Endothelial cell of umbilical vein (primary cell): ENCODE measurements at regions not wholly inside any gene's neighbourhood (a gene's known extent, or its start where the extent isn't known, plus 50 kb on each side); places are given as distances from the start of the nearest gene placed in this dataset.

Source experiments
- BruUV-seq: library from RNA; stranded (reverse); fragments of 400-500 nt; replicated peaks from 2 replicates; lab custom pipeline; 2021; lab: Mats Ljungman, UMichigan
- CTCF ChIA-PET: fragments of 300-600, 350-600 bp; sonication (Branson Sonifier 250); formaldehyde crosslinking; loops from one replicate; lab custom pipeline; 2021; ENCODE audit warnings: antibody characterized with exemption, inconsistent platforms; lab: Charles Lee
- POLR2A ChIA-PET: fragments of 300-600, 350-600 bp; sonication (Branson Sonifier 250); formaldehyde crosslinking; loops from one replicate; lab custom pipeline; 2021; ENCODE audit warnings: antibody characterized with exemption, inconsistent platforms; lab: Charles Lee
- DNase-seq: peaks from one replicate; pipeline ENCODE4 v3.0.0-alpha.2; 2011; ENCODE audit warnings: low read depth, low spot score
- FAIRE-seq: peaks from 2 replicates; lab custom pipeline; 2011; peaks lifted over from hg19 to GRCh38; lab: Jason Lieb, UNC
- H2AFZ ChIP-seq: 2 replicates; pipeline ENCODE4 v1.6.0; 2012; ENCODE audit warnings: low read depth, low read length, control low read depth, inconsistent platforms
- H3K27ac ChIP-seq: 2 replicates; pipeline ENCODE4 v1.5.1; 2011; ENCODE audit warnings: low read depth, mild to moderate bottlenecking, control low read depth, low read length, moderate library complexity; ENCODE audit not compliant: insufficient read depth
- H3K27me3 ChIP-seq, 2 experiments: 2 replicates each; pipeline versions ENCODE4 v1.6.0 to v1.6.1; 2011; ENCODE audit warnings: low read length in 2 of 2, mixed read lengths in 1 of 2; ENCODE audit not compliant: control insufficient read depth in 2 of 2, insufficient read depth in 2 of 2
- H3K36me3 ChIP-seq, 2 experiments: 2 replicates in 1 of 2; 3 replicates in 1 of 2; pipeline ENCODE4 v1.5.1; 2011; ENCODE audit warnings: low read length in 2 of 2, mild to moderate bottlenecking in 1 of 2, moderate library complexity in 1 of 2; ENCODE audit not compliant: control insufficient read depth in 2 of 2, insufficient read depth in 2 of 2; ENCODE audit errors: extremely low read depth in 1 of 2
- H3K4me1 ChIP-seq: 3 replicates; pipeline ENCODE4 v1.5.1; 2011; ENCODE audit warnings: mild to moderate bottlenecking, low read length; ENCODE audit not compliant: control insufficient read depth, insufficient read depth; ENCODE audit errors: extremely low read depth
- H3K4me2 ChIP-seq: 2 replicates; pipeline ENCODE4 v1.6.1; 2011; ENCODE audit warnings: low read length, control low read depth, mixed read lengths; ENCODE audit not compliant: insufficient read depth
- H3K4me3 ChIP-seq, 3 experiments: fragments of 200-600 bp in 1 of 3; sonication (generic), shearing (Covaris generic) in 1 of 3; replicated peaks in 1 of 3; 2 replicates each; pipeline ENCODE4 v1.5.1; 2011 to 2016; ENCODE audit warnings: control low read depth in 3 of 3, low read length in 3 of 3, mild to moderate bottlenecking in 2 of 3, inconsistent platforms in 1 of 3, low read depth in 1 of 3, moderate library complexity in 1 of 3; ENCODE audit not compliant: insufficient read depth in 1 of 3
- H3K79me2 ChIP-seq: 2 replicates; pipeline ENCODE4 v1.6.0; 2012; ENCODE audit warnings: low read length, inconsistent platforms; ENCODE audit not compliant: control insufficient read depth, insufficient read depth
- H3K9ac ChIP-seq: replicated peaks from 2 replicates; pipeline ENCODE3; 2011; ENCODE audit warnings: low read length, control low read depth; ENCODE audit not compliant: insufficient read depth; ENCODE audit errors: extremely low read depth
- H3K9me1 ChIP-seq: replicated peaks from 3 replicates; pipeline ENCODE4 v1.6.0; 2011; ENCODE audit warnings: mild to moderate bottlenecking, low read length; ENCODE audit not compliant: control insufficient read depth, insufficient read depth; ENCODE audit errors: extremely low read depth
- H3K9me3 ChIP-seq: replicated peaks from 2 replicates; pipeline ENCODE4 v1.5.1; 2012; ENCODE audit warnings: low read length, inconsistent platforms; ENCODE audit not compliant: control insufficient read depth, insufficient read depth
- H4K20me1 ChIP-seq: replicated peaks from 2 replicates; pipeline ENCODE3; 2011; ENCODE audit warnings: mild to moderate bottlenecking, low read length; ENCODE audit not compliant: control insufficient read depth, insufficient read depth; ENCODE audit errors: extremely low read depth
- EZH2 ChIP-seq: IDR thresholded peaks from 2 replicates; pipeline ENCODE4 v1.6.1; 2012; ENCODE audit warnings: borderline replicate concordance, low read depth, mild to moderate bottlenecking, moderate library complexity, low read length, inconsistent platforms; ENCODE audit not compliant: severe bottlenecking
- FOS ChIP-seq: IDR thresholded peaks from 2 replicates; pipeline ENCODE4 v1.6.1; 2011; ENCODE audit warnings: mild to moderate bottlenecking, low read length, moderate library complexity, borderline replicate concordance; ENCODE audit not compliant: insufficient read depth
- GATA2 ChIP-seq: IDR thresholded peaks from 2 replicates; pipeline ENCODE4 v1.7.0; 2011; ENCODE audit warnings: low read depth, mild to moderate bottlenecking, moderate library complexity, mixed read lengths, low read length; ENCODE audit not compliant: insufficient read length, insufficient read depth
- JUN ChIP-seq: IDR thresholded peaks from 2 replicates; pipeline ENCODE4 v1.6.1; 2011; ENCODE audit warnings: borderline replicate concordance, low read depth; ENCODE audit not compliant: insufficient read length, insufficient read depth
- MYC ChIP-seq: IDR thresholded peaks from one replicate; pipeline ENCODE4 v1.6.1; 2011; ENCODE audit warnings: mild to moderate bottlenecking, low read depth, low read length
- POLR2A ChIP-seq: IDR thresholded peaks from 2 replicates; pipeline ENCODE4 v1.6.1; 2012; ENCODE audit warnings: low read depth, mild to moderate bottlenecking, control low read depth, low read length
- POLR2AphosphoS5 ChIP-seq: IDR thresholded peaks from 2 replicates; pipeline ENCODE4 v1.6.1; 2012; ENCODE audit warnings: low read depth, mild to moderate bottlenecking, control low read depth, low read length, moderate library complexity; ENCODE audit not compliant: insufficient read depth
- dilution Hi-C: fragments of 300-500 bp; cut with MboI; formaldehyde crosslinking; loops from one replicate; pipeline ENCODE4 v1.15.0; 2019; ENCODE audit warnings: low sequenced_read_pairs; ENCODE audit not compliant: extremely low pct_ligation_motif_present
- intact Hi-C: fragments of 100-400 bp; cut with micrococcal nuclease; formaldehyde crosslinking; loops from one replicate; pipeline ENCODE4 v1.10.0; 2022
- TF ChIP-seq, protein P1 (sequence below): IDR thresholded peaks from 2 replicates; pipeline ENCODE4 v1.6.1; 2011; ENCODE audit not compliant: insufficient read depth, insufficient read length
- TF ChIP-seq, protein P2 (sequence below), 2 donors: IDR thresholded peaks; 1 replicate in 1 of 2; 2 replicates in 1 of 2; pipeline ENCODE4 v1.5.1; 2011; ENCODE audit warnings: low read length in 2 of 2, mild to moderate bottlenecking in 2 of 2, moderate library complexity in 2 of 2, control low read depth in 1 of 2, inconsistent platforms in 1 of 2, low read depth in 1 of 2; ENCODE audit not compliant: insufficient read depth in 1 of 2; ENCODE audit errors: extremely low read depth in 1 of 2

DNA sequence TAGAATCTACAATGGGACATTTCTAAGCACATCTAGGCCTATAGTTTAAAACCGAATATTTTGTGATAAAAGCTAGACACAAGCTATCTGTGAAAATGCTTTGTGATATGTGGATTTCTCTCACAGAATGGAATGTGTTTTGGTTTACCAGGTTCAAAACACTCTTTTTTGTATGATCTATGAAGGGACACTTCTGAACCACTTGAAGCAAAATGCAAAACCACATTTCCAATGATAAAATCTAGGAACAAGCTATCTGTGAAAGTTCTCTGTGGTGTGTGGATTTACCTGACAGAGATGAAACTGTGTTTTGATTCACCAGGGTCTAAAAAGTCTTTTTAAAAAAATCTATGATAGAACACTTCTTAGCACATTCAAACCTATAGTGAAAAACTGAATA is 2192.4 kb downstream of the TP53TG3F start:
- no peak overlapping the region for H3K4me2 ChIP-seq
- ChIA-PET CTCF (no interaction called here), POLR2A (no interaction called here)
- no peak overlapping the region for H3K27ac ChIP-seq
- H2AFZ ChIP-seq = no peak overlapping the region
- H3K9me1 ChIP-seq = no peaks in the 10 kb centered on the region
- H3K9ac ChIP-seq = no peak overlapping the region
- H4K20me1 ChIP-seq = no peaks in the 10 kb centered on the region
- H3K9me3 ChIP-seq = no peaks in the 10 kb centered on the region
- H3K79me2 ChIP-seq = no peaks in the 10 kb centered on the region
- no peaks in the 10 kb centered on the region for H3K36me3 ChIP-seq
- H3K4me1 ChIP-seq = no peaks in the 10 kb centered on the region
- H3K4me3 ChIP-seq = no peak overlapping the region
- intact Hi-C loops (no loop called here), dilution Hi-C loops (no loop called here)
- DNase-seq (no peak), FAIRE-seq (no peak)
- TF ChIP-seq POLR2AphosphoS5 (no peak), MYC (no peak), JUN (no peak), GATA2 (no peak), EZH2 (no peak), POLR2A (no peak), FOS (no peak)
- TF ChIP-seq, protein P1, sequence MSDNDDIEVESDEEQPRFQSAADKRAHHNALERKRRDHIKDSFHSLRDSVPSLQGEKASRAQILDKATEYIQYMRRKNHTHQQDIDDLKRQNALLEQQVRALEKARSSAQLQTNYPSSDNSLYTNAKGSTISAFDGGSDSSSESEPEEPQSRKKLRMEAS = no peak
- TF ChIP-seq, protein P2, sequence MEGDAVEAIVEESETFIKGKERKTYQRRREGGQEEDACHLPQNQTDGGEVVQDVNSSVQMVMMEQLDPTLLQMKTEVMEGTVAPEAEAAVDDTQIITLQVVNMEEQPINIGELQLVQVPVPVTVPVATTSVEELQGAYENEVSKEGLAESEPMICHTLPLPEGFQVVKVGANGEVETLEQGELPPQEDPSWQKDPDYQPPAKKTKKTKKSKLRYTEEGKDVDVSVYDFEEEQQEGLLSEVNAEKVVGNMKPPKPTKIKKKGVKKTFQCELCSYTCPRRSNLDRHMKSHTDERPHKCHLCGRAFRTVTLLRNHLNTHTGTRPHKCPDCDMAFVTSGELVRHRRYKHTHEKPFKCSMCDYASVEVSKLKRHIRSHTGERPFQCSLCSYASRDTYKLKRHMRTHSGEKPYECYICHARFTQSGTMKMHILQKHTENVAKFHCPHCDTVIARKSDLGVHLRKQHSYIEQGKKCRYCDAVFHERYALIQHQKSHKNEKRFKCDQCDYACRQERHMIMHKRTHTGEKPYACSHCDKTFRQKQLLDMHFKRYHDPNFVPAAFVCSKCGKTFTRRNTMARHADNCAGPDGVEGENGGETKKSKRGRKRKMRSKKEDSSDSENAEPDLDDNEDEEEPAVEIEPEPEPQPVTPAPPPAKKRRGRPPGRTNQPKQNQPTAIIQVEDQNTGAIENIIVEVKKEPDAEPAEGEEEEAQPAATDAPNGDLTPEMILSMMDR (IDR thresholded peaks at IDR 0.05; ENCODE audit: extremely low read depth in 1 of 2, insufficient read depth in 1 of 2, low read depth in 1 of 2, low read length in 2 of 2) = no peak
- no peaks in the 10 kb centered on the region for H3K27me3 ChIP-seq
- BruUV-seq = no TSS peak
